Liver (tissue), 8 donors: ENCODE measurements at regions not wholly inside any gene's neighbourhood (a gene's known extent, or its start where the extent isn't known, plus 50 kb on each side); places are given as distances from the start of the nearest gene placed in this dataset.

Experiments used
- DNase-seq: peaks from one replicate; pipeline ENCODE4 v3.0.0-alpha.2; 2017; ENCODE audit warnings: low spot score
- H3K27ac ChIP-seq, 2 donors: one replicate each; pipeline ENCODE4 v1.7.0; 2013; ENCODE audit warnings: inconsistent platforms in 2 of 2, low read length in 2 of 2, control low read depth in 1 of 2, low read depth in 1 of 2, mild to moderate bottlenecking in 1 of 2
- H3K27me3 ChIP-seq, 4 donors: one replicate each; pipeline versions ENCODE4 v1.6.1 to v1.7.0; 2013; ENCODE audit warnings: low read length in 3 of 4, inconsistent platforms in 1 of 4, mild to moderate bottlenecking in 1 of 4, moderate library complexity in 1 of 4; ENCODE audit not compliant: control insufficient read depth in 4 of 4, insufficient read depth in 4 of 4
- H3K36me3 ChIP-seq, 4 donors: one replicate each; pipeline versions ENCODE4 v1.6.1 to v1.7.0; 2013; ENCODE audit warnings: low read length in 3 of 4, mild to moderate bottlenecking in 3 of 4, low read depth in 1 of 4, moderate library complexity in 1 of 4; ENCODE audit not compliant: control insufficient read depth in 4 of 4, insufficient read depth in 3 of 4
- H3K4me1 ChIP-seq, 4 donors: one replicate each; pipeline versions ENCODE4 v1.6.1 to v1.7.0; 2013; ENCODE audit warnings: low read length in 3 of 4, mild to moderate bottlenecking in 3 of 4, moderate library complexity in 1 of 4; ENCODE audit not compliant: control insufficient read depth in 4 of 4, insufficient read depth in 4 of 4
- H3K4me3 ChIP-seq, 3 donors: one replicate each; pipeline versions ENCODE4 v1.6.1 to v1.7.0; 2013; ENCODE audit warnings: low read length in 3 of 3, control low read depth in 1 of 3, low read depth in 1 of 3, mild to moderate bottlenecking in 1 of 3
- H3K9ac ChIP-seq, 2 donors: one replicate each; pipeline ENCODE4 v1.7.0; 2013; ENCODE audit warnings: low read length in 2 of 2, mild to moderate bottlenecking in 2 of 2, moderate library complexity in 2 of 2, control low read depth in 1 of 2, low read depth in 1 of 2
- H3K9me3 ChIP-seq, 4 donors: one replicate each; pipeline versions ENCODE4 v1.6.1 to v1.7.0; 2013; ENCODE audit warnings: low read length in 3 of 4; ENCODE audit not compliant: control insufficient read depth in 4 of 4
- ATF3 ChIP-seq: IDR thresholded peaks from 2 replicates; pipeline ENCODE4 v1.6.1; 2016; ENCODE audit warnings: antibody characterized with exemption
- CTCF ChIP-seq: fragments of 150-350 bp; IDR thresholded peaks from 2 replicates; pipeline ENCODE4 v1.5.1; 2017; ENCODE audit warnings: improper control_type of control experiment, low read depth, low read length; ENCODE audit not compliant: missing input control
- EGR1 ChIP-seq, 2 donors: IDR thresholded peaks; 2 replicates each; pipeline ENCODE4 v1.6.1; 2016 to 2018; ENCODE audit warnings: antibody characterized with exemption in 2 of 2, low read depth in 2 of 2
- FOXA1 ChIP-seq: IDR thresholded peaks from 2 replicates; pipeline ENCODE4 v1.6.1; 2016; ENCODE audit warnings: antibody characterized with exemption
- FOXA2 ChIP-seq: IDR thresholded peaks from 2 replicates; pipeline ENCODE4 v1.6.1; 2016; ENCODE audit warnings: antibody characterized with exemption
- GABPA ChIP-seq, 2 donors: IDR thresholded peaks in 1 of 2; conservative IDR thresholded peaks in 1 of 2; 2 replicates each; pipeline ENCODE4 v1.6.1; 2016; ENCODE audit warnings: antibody characterized with exemption in 2 of 2, mild to moderate bottlenecking in 1 of 2, moderate library complexity in 1 of 2
- HNF4A ChIP-seq, 2 donors: conservative IDR thresholded peaks; 2 replicates each; pipeline ENCODE4 v1.6.1; 2016; ENCODE audit warnings: antibody characterized with exemption in 2 of 2, mild to moderate bottlenecking in 2 of 2
- HNF4G ChIP-seq: IDR thresholded peaks from 2 replicates; pipeline ENCODE4 v1.6.1; 2016; ENCODE audit warnings: antibody characterized with exemption
- JUND ChIP-seq, 2 donors: IDR thresholded peaks; 2 replicates each; pipeline ENCODE4 v1.6.1; 2016; ENCODE audit warnings: antibody characterized with exemption in 2 of 2
- MAX ChIP-seq: IDR thresholded peaks from 2 replicates; pipeline ENCODE4 v1.6.1; 2016; ENCODE audit warnings: antibody characterized with exemption
- NR2F2 ChIP-seq: IDR thresholded peaks from 2 replicates; pipeline ENCODE4 v1.6.1; 2016; ENCODE audit warnings: antibody characterized with exemption
- RAD21 ChIP-seq, 2 donors: IDR thresholded peaks; 2 replicates each; pipeline ENCODE4 v1.6.1; 2016; ENCODE audit warnings: antibody characterized with exemption in 2 of 2, mild to moderate bottlenecking in 2 of 2
- REST ChIP-seq: IDR thresholded peaks from 2 replicates; pipeline ENCODE4 v1.6.1; 2016; ENCODE audit warnings: antibody characterized with exemption, mild to moderate bottlenecking
- RXRA ChIP-seq, 2 donors: IDR thresholded peaks; 2 replicates each; pipeline ENCODE4 v1.6.1; 2017 to 2018; ENCODE audit warnings: antibody characterized with exemption in 2 of 2, mild to moderate bottlenecking in 1 of 2
- SP1 ChIP-seq: IDR thresholded peaks from 2 replicates; pipeline ENCODE4 v1.6.1; 2018; ENCODE audit warnings: antibody characterized with exemption, mild to moderate bottlenecking
- TAF1 ChIP-seq: conservative IDR thresholded peaks from 2 replicates; pipeline ENCODE4 v1.6.1; 2016; ENCODE audit warnings: antibody characterized with exemption, mild to moderate bottlenecking
- YY1 ChIP-seq: IDR thresholded peaks from 2 replicates; pipeline ENCODE4 v1.6.1; 2016; ENCODE audit warnings: antibody characterized with exemption, mild to moderate bottlenecking
- ZBTB33 ChIP-seq: IDR thresholded peaks from 2 replicates; pipeline ENCODE4 v1.6.1; 2016; ENCODE audit warnings: antibody characterized with exemption
- WGBS: extraction: QIAGEN DNeasy Blood & Tissue Kit; methylation state at CpG from one replicate; pipeline ENCODE4 v1.1.7; 2013; 5-methylcytosine and 5-hydroxymethylcytosine counted together
- donor health status: healthy.
- donor health status: healthy.
- donor health status: healthy.
- donor health status: healthy.
- donor health status: healthy.

- Histone ChIP-seq H3K36me3 (no peaks in the 10 kb centered on the region), H3K4me1 (no peaks in the 10 kb centered on the region), H3K27me3 (no peaks in the 10 kb centered on the region), H3K9ac (no peak overlapping the region), H3K27ac (no peak overlapping the region), H3K4me3 (no peak overlapping the region), H3K9me3 (no peaks in the 10 kb centered on the region)
- no peak for DNase-seq
- TF ChIP-seq EGR1 (IDR thresholded peaks at IDR 0.05; ENCODE audit: low read depth in 2 of 2) (no peak), GABPA (IDR thresholded peaks at IDR 0.05 in 1 of 2, conservative IDR thresholded peaks at IDR 0.05 in 1 of 2) (no peak), MAX (no peak), SP1 (no peak), HNF4A (conservative IDR thresholded peaks at IDR 0.05) (no peak), RAD21 (IDR thresholded peaks at IDR 0.05) (no peak), HNF4G (no peak), TAF1 (no peak), ATF3 (no peak), REST (no peak), NR2F2 (no peak), YY1 (no peak), RXRA (IDR thresholded peaks at IDR 0.05) (no peak), FOXA1 (no peak), CTCF (no peak), ZBTB33 (no peak), JUND (IDR thresholded peaks at IDR 0.05) (no peak), FOXA2 (no peak)
- 47% methylated on average over 2 of the region's 2 CpGs for WGBS
These were observed 474.0 kb upstream of the OLFM3 start for GRCh38 chr1:102470767-102471166.

- Histone ChIP-seq H3K9me3 (no peaks in the 10 kb centered on the region), H3K9ac (no peak overlapping the region), H3K36me3 (no peaks in the 10 kb centered on the region), H3K27ac (no peak overlapping the region), H3K27me3 (no peaks in the 10 kb centered on the region), H3K4me3 (no peak overlapping the region), H3K4me1 (no peaks in the 10 kb centered on the region)
- no peak for DNase-seq
- WGBS: 95% methylated on average over 1 of the region's 1 CpG
- no peak for TF ChIP-seq HNF4A (conservative IDR thresholded peaks at IDR 0.05)
- TF ChIP-seq ZBTB33: no peak
- no peak for TF ChIP-seq REST
- TF ChIP-seq NR2F2: no peak
These were observed 469.8 kb upstream of the OLFM3 start for GRCh38 chr1:102466487-102466886.
